HG03521 (cell line): ENCODE measurements at regions not wholly inside any gene's neighbourhood (a gene's known extent, or its start where the extent isn't known, plus 50 kb on each side); places are given as distances from the start of the nearest gene placed in this dataset.
"Not testable (repeated sequence)": the region's sequence is repeated elsewhere in the genome, so short reads cannot be mapped to it uniquely, and the experiment has no call there.

Source experiments
- ATAC-seq: cut with Tn5 transposase; IDR thresholded peaks from one replicate; pipeline ENCODE4 v1.9.1; 2021; ENCODE audit warnings: mild to moderate bottlenecking, moderate library complexity; ENCODE audit not compliant: unreplicated experiment

GRCh38 chr5:117131048-117131679 lies 556.5 kb upstream of the SEMA6A start:
- ATAC-seq = peak; percentile 92

- ATAC-seq = no peak
Observed at GRCh38 chr5:117118499-117118898, 543.9 kb upstream of the SEMA6A start.

GRCh38 chr5:117117314-117117713 lies 542.7 kb upstream of the SEMA6A start:
- not testable (repeated sequence) for ATAC-seq

GRCh38 chr5:117110548-117110947 lies 535.9 kb upstream of the SEMA6A start:
- no peak for ATAC-seq

- no peak for ATAC-seq
Observed at GRCh38 chr5:117107859-117108258, 533.2 kb upstream of the SEMA6A start.

- ATAC-seq = no peak
Observed at GRCh38 chr5:117103703-117104102, 529.1 kb upstream of the SEMA6A start.

GRCh38 chr5:117102591-117102990 lies 528.0 kb upstream of the SEMA6A start:
- ATAC-seq = no peak

GRCh38 chr5:117100176-117100575 lies 525.6 kb upstream of the SEMA6A start:
- ATAC-seq = no peak

GRCh38 chr5:117098094-117098493 lies 523.5 kb upstream of the SEMA6A start:
- no peak for ATAC-seq

GRCh38 chr5:117095346-117096332 lies 521.0 kb upstream of the SEMA6A start:
- no peak for ATAC-seq

GRCh38 chr5:117094114-117094815 lies 519.6 kb upstream of the SEMA6A start:
- no peak for ATAC-seq

- no peak for ATAC-seq
Observed at GRCh38 chr5:117093653-117094052, 519.0 kb upstream of the SEMA6A start.

- ATAC-seq = no peak
Observed at GRCh38 chr5:117089001-117089400, 514.4 kb upstream of the SEMA6A start.

- ATAC-seq = no peak
Observed at GRCh38 chr5:117088176-117088575, 513.6 kb upstream of the SEMA6A start.

- no peak for ATAC-seq
Observed at GRCh38 chr5:117084067-117084466, 509.4 kb upstream of the SEMA6A start.

- ATAC-seq = no peak
Observed at GRCh38 chr5:117082977-117083376, 508.4 kb upstream of the SEMA6A start.

GRCh38 chr5:117077142-117077541 lies 502.5 kb upstream of the SEMA6A start:
- ATAC-seq = no peak

- ATAC-seq = no peak
Observed at GRCh38 chr5:117072439-117072838, 497.8 kb upstream of the SEMA6A start.

- ATAC-seq = no peak
Observed at GRCh38 chr5:117065800-117066199, 491.2 kb upstream of the SEMA6A start.

GRCh38 chr5:117065161-117065560 lies 490.5 kb upstream of the SEMA6A start:
- no peak for ATAC-seq

GRCh38 chr5:117060099-117060498 lies 485.5 kb upstream of the SEMA6A start:
- no peak for ATAC-seq
